ENCODE measurements at regions not wholly inside any gene's neighbourhood (a gene's known extent, or its start where the extent isn't known, plus 50 kb on each side); places are given as distances from the start of the nearest gene placed in this dataset.

DNA sequence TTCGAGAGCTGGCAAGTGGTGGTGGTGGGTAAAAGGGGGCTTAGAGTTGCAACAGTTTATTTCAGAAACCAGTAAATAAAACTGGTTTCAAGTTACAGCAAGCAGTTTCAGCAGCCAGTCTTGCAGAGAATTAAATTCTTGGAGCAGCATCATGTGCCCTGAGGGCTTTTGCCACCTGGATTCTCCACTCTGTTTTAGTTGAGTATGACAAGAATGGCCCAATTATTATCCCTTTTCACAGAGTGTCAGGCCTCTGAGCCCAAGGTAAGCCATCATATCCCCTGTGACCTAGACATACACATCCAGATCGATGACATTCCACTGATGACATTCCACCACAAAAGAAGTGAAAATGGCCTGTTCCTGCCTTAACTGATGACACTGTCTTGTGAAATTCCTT is 72.8 kb upstream of the FANCL start:
- Histone ChIP-seq H3K4me2 (ENCODE audit: low read depth, low read length, poor library complexity, severe bottlenecking) (no peak overlapping the region), H3K4me3 (ENCODE audit: insufficient read depth, low read length, poor library complexity, severe bottlenecking) (no peak overlapping the region), H3K9me2 (replicated peaks; ENCODE audit: insufficient read depth, low read length) (no peaks in the 10 kb centered on the region), H3K36me3 (ENCODE audit: low read length) (no peaks in the 10 kb centered on the region), H3K79me2 (ENCODE audit: insufficient read depth, low read length) (no peaks in the 10 kb centered on the region), H3K27ac (ENCODE audit: low read depth, low read length) (no peak overlapping the region), H3K27me3 (ENCODE audit: low read length) (no peaks in the 10 kb centered on the region), H3K9me3 (ENCODE audit: insufficient read depth, low read length) (no peaks in the 10 kb centered on the region), H4K20me1 (ENCODE audit: low read depth, low read length) (no peaks in the 10 kb centered on the region), H3F3A (ENCODE audit: insufficient read depth) (no peaks in the 10 kb centered on the region), H3K9ac (ENCODE audit: low read length) (no peak overlapping the region), H2AFZ (ENCODE audit: low read depth, low read length, severe bottlenecking) (no peak overlapping the region)
- TF ChIP-seq, protein P1, sequence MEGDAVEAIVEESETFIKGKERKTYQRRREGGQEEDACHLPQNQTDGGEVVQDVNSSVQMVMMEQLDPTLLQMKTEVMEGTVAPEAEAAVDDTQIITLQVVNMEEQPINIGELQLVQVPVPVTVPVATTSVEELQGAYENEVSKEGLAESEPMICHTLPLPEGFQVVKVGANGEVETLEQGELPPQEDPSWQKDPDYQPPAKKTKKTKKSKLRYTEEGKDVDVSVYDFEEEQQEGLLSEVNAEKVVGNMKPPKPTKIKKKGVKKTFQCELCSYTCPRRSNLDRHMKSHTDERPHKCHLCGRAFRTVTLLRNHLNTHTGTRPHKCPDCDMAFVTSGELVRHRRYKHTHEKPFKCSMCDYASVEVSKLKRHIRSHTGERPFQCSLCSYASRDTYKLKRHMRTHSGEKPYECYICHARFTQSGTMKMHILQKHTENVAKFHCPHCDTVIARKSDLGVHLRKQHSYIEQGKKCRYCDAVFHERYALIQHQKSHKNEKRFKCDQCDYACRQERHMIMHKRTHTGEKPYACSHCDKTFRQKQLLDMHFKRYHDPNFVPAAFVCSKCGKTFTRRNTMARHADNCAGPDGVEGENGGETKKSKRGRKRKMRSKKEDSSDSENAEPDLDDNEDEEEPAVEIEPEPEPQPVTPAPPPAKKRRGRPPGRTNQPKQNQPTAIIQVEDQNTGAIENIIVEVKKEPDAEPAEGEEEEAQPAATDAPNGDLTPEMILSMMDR (IDR thresholded peaks at IDR 0.05; ENCODE audit: insufficient read depth, low read length, poor library complexity, severe bottlenecking) = no peak
- TF ChIP-seq EZH2phosphoT487 (conservative IDR thresholded peaks at IDR 0.05; ENCODE audit: low read length) = no peak

DNA sequence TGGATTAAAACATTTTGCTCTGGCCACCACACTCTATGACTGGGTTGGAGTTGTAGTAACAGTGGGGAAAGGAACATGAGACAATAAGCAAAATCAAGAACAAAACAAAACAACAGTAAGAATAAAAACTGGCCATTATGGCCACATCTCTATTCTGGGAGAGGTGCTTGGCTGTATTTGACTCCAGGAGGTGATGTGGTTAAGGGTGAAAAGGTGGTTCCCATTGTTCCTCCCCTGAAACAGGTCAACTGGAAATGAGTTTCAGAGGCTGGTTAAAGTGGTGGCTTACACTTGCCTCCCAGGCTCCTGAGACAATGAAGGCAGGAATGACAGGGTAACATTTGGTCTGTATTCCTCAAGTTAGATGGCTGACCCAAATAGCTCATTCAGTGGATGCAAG is 67.3 kb upstream of the FANCL start:
- Histone ChIP-seq H3K27ac (ENCODE audit: low read depth, low read length) (no peak overlapping the region), H4K20me1 (ENCODE audit: low read depth, low read length) (no peaks in the 10 kb centered on the region), H3K27me3 (ENCODE audit: low read length) (no peaks in the 10 kb centered on the region), H3K9me2 (replicated peaks; ENCODE audit: insufficient read depth, low read length) (no peaks in the 10 kb centered on the region), H3K36me3 (ENCODE audit: low read length) (no peaks in the 10 kb centered on the region), H3K9ac (ENCODE audit: low read length) (no peak overlapping the region), H3K9me3 (ENCODE audit: insufficient read depth, low read length) (no peaks in the 10 kb centered on the region), H3K4me2 (ENCODE audit: low read depth, low read length, poor library complexity, severe bottlenecking) (no peak overlapping the region), H3F3A (ENCODE audit: insufficient read depth) (no peaks in the 10 kb centered on the region), H2AFZ (ENCODE audit: low read depth, low read length, severe bottlenecking) (no peak overlapping the region), H3K79me2 (ENCODE audit: insufficient read depth, low read length) (no peaks in the 10 kb centered on the region), H3K4me3 (ENCODE audit: insufficient read depth, low read length, poor library complexity, severe bottlenecking) (no peak overlapping the region)
- TF ChIP-seq, protein P1 (IDR thresholded peaks at IDR 0.05; ENCODE audit: insufficient read depth, low read length, poor library complexity, severe bottlenecking) = no peak
- no peak for TF ChIP-seq EZH2phosphoT487 (conservative IDR thresholded peaks at IDR 0.05; ENCODE audit: low read length)

- TF ChIP-seq EZH2phosphoT487 (conservative IDR thresholded peaks at IDR 0.05; ENCODE audit: low read length) = no peak
- TF ChIP-seq, protein P1 (IDR thresholded peaks at IDR 0.05; ENCODE audit: insufficient read depth, low read length, poor library complexity, severe bottlenecking) = no peak
- H3K27ac ChIP-seq (ENCODE audit: low read depth, low read length) = no peak overlapping the region
- H3K9me2 ChIP-seq (replicated peaks; ENCODE audit: insufficient read depth, low read length) = no peaks in the 10 kb centered on the region
- no peak overlapping the region for H3K9ac ChIP-seq (ENCODE audit: low read length)
- H3K4me2 ChIP-seq (ENCODE audit: low read depth, low read length, poor library complexity, severe bottlenecking) = no peak overlapping the region
- no peaks in the 10 kb centered on the region for H4K20me1 ChIP-seq (ENCODE audit: low read depth, low read length)
- no peaks in the 10 kb centered on the region for H3K27me3 ChIP-seq (ENCODE audit: low read length)
- no peaks in the 10 kb centered on the region for H3F3A ChIP-seq (ENCODE audit: insufficient read depth)
- H3K4me3 ChIP-seq (ENCODE audit: insufficient read depth, low read length, poor library complexity, severe bottlenecking) = no peak overlapping the region
- no peak overlapping the region for H2AFZ ChIP-seq (ENCODE audit: low read depth, low read length, severe bottlenecking)
- no peaks in the 10 kb centered on the region for H3K79me2 ChIP-seq (ENCODE audit: insufficient read depth, low read length)
- no peaks in the 10 kb centered on the region for H3K36me3 ChIP-seq (ENCODE audit: low read length)
- no peaks in the 10 kb centered on the region for H3K9me3 ChIP-seq (ENCODE audit: insufficient read depth, low read length)
These were observed 63.7 kb upstream of the FANCL start for GRCh38 chr2:58304843-58305242.
